HEK293T (cell line): ENCODE measurements at regions not wholly inside any gene's neighbourhood (a gene's known extent, or its start where the extent isn't known, plus 50 kb on each side); places are given as distances from the start of the nearest gene placed in this dataset.

Source experiments
- CTCF ChIA-PET: fragments of 350-600 bp; formaldehyde crosslinking; extraction: SDS; loops from one replicate; lab custom pipeline; 2021; ENCODE audit warnings: antibody characterized with exemption, inconsistent platforms; lab: Yijun Ruan, JAX
- POLR2A ChIA-PET: fragments of 350-600 bp; formaldehyde crosslinking; extraction: SDS; loops from one replicate; lab custom pipeline; 2020; ENCODE audit warnings: antibody characterized with exemption, inconsistent platforms; lab: Yijun Ruan, JAX
- DNase-seq: peaks from one replicate; pipeline ENCODE4 v3.0.0; 2012; ENCODE audit warnings: mixed read lengths; ENCODE audit errors: extremely low spot score
- ARNT ChIP-seq: fragments of 450-650 bp; IDR thresholded peaks from 2 replicates; pipeline ENCODE4 v1.6.1; 2017; ENCODE audit warnings: mild to moderate bottlenecking
- BHLHE40 ChIP-seq: fragments of 450-650 bp; IDR thresholded peaks from 2 replicates; pipeline ENCODE4 v1.6.1; 2016; ENCODE audit warnings: mild to moderate bottlenecking, moderate library complexity, borderline replicate concordance
- CTBP1 ChIP-seq: fragments of 450-650 bp; IDR thresholded peaks from 2 replicates; pipeline ENCODE4 v1.6.1; 2016; ENCODE audit warnings: borderline replicate concordance
- ELF4 ChIP-seq: fragments of 450-650 bp; IDR thresholded peaks from 2 replicates; pipeline ENCODE4 v1.6.1; 2017; ENCODE audit warnings: antibody characterized with exemption
- FOXA1 ChIP-seq: fragments of 450-650 bp; IDR thresholded peaks from 2 replicates; pipeline ENCODE4 v1.6.1; 2016; ENCODE audit warnings: mild to moderate bottlenecking
- FOXK2 ChIP-seq: fragments of 450-650 bp; IDR thresholded peaks from 2 replicates; pipeline ENCODE4 v1.6.1; 2016; ENCODE audit warnings: mild to moderate bottlenecking
- FOXM1 ChIP-seq: fragments of 450-650 bp; IDR thresholded peaks from 2 replicates; pipeline ENCODE4 v1.6.1; 2017; ENCODE audit warnings: mild to moderate bottlenecking, borderline replicate concordance
- HDGF ChIP-seq: fragments of 450-650 bp; IDR thresholded peaks from 2 replicates; pipeline ENCODE4 v1.6.1; 2017; ENCODE audit warnings: antibody characterized with exemption, borderline replicate concordance
- L3MBTL2 ChIP-seq: fragments of 450-650 bp; conservative IDR thresholded peaks from 2 replicates; pipeline ENCODE4 v1.6.1; 2016; ENCODE audit warnings: mild to moderate bottlenecking
- LEF1 ChIP-seq: fragments of 450-650 bp; IDR thresholded peaks from 2 replicates; pipeline ENCODE4 v1.6.1; 2017; ENCODE audit warnings: mild to moderate bottlenecking, borderline replicate concordance
- NFRKB ChIP-seq: fragments of 450-650 bp; IDR thresholded peaks from 2 replicates; pipeline ENCODE4 v1.6.1; 2016; ENCODE audit warnings: mild to moderate bottlenecking, moderate library complexity
- SP1 ChIP-seq: fragments of 450-650 bp; IDR thresholded peaks from 2 replicates; pipeline ENCODE4 v1.6.1; 2017
- SUZ12 ChIP-seq: fragments of 450-650 bp; IDR thresholded peaks from 2 replicates; pipeline ENCODE4 v1.6.1; 2016; ENCODE audit warnings: mild to moderate bottlenecking
- TARDBP ChIP-seq: fragments of 450-650 bp; IDR thresholded peaks from 2 replicates; pipeline ENCODE4 v1.6.1; 2016
- ZNF384 ChIP-seq: fragments of 450-650 bp; IDR thresholded peaks from 2 replicates; pipeline ENCODE4 v1.6.1; 2016
- TF ChIP-seq, protein P1 (sequence below): fragments of 450-650 bp; IDR thresholded peaks from 2 replicates; pipeline ENCODE4 v1.6.1; 2016

DNA sequence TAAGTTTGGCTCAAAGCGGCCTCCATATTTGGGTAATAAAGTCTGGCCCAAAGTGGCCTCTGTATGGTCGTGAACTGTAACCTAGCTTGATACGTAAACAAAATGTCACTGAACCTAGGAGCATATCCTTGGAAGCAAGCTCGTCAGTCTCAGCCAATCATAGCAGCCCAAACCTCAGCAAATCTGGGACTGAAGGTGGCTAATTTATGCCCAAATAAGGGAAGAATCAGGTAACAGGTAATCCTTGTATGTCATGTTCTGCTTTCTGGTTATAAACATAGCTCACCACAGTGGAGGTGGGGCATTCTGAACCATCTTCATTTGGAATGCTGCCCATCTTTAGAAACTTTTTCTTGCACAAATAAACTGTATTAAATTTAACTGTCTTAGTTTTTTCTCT lies 281.1 kb downstream of the TTLL7 start:
- no peak for TF ChIP-seq HDGF
- no peak for TF ChIP-seq SP1
- no peak for TF ChIP-seq BHLHE40
- TF ChIP-seq, protein P1, sequence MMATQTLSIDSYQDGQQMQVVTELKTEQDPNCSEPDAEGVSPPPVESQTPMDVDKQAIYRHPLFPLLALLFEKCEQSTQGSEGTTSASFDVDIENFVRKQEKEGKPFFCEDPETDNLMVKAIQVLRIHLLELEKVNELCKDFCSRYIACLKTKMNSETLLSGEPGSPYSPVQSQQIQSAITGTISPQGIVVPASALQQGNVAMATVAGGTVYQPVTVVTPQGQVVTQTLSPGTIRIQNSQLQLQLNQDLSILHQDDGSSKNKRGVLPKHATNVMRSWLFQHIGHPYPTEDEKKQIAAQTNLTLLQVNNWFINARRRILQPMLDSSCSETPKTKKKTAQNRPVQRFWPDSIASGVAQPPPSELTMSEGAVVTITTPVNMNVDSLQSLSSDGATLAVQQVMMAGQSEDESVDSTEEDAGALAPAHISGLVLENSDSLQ, result no peak
- TF ChIP-seq CTBP1, result no peak
- TF ChIP-seq TARDBP, result no peak
- TF ChIP-seq NFRKB, result no peak
- no peak for TF ChIP-seq ZNF384
- CTCF ChIA-PET, result no interaction called here
- DNase-seq, result no peak
- POLR2A ChIA-PET, result no interaction called here

DNA sequence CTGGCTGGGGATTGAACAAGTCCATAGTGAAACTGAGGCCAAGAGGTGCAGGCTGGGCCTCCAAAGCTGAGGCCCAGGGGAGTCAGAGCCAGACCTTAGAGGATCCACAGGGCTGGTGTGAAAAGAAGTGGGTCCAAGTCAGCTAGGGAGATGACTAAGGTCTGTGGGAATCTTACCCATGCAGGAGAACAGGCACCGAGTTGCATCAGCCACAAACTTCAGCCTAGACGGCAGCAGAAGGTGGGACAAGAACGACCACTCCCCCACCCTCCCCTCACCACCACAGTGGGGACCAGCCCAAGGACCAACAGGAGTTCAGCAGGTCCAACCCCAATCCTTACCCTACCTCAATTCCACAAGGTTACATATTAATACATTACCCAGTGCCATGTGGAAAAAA lies 282.3 kb downstream of the TTLL7 start:
- ChIA-PET CTCF (no interaction called here), POLR2A (no interaction called here)
- TF ChIP-seq ELF4 (no peak), LEF1 (no peak), FOXA1 (no peak), SP1 (no peak), HDGF (no peak), FOXK2 (no peak), NFRKB (no peak), BHLHE40 (no peak), TARDBP (no peak), FOXM1 (no peak), L3MBTL2 (no peak), SUZ12 (no peak), ARNT (no peak), CTBP1 (no peak), ZNF384 (no peak)
- TF ChIP-seq, protein P1, result no peak
- DNase-seq, result no peak

DNA sequence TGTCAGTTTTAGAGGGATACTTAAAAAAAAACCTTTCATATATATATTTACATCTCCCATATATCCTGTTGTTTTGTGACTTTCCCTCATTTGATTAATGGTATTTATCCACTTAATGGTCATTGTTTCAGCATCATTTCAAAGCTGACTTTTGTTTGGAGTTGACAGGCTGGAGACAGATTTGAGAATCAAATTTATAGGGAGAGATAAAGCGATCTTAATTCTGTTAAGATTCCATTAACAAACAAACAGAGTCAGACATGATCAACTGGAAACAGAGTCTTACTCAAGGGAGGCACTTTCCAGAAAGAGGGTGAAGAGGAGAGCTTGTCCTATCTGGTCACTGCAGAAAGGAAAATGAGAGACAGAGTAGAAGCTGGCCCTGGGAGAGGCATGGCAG lies 283.4 kb downstream of the TTLL7 start:
- DNase-seq, result no peak
- ChIA-PET CTCF (no interaction called here), POLR2A (no interaction called here)
- TF ChIP-seq HDGF, result no peak
- TF ChIP-seq L3MBTL2, result no peak
- no peak for TF ChIP-seq NFRKB
- no peak for TF ChIP-seq SP1
- TF ChIP-seq BHLHE40, result no peak
- no peak for TF ChIP-seq ARNT
- TF ChIP-seq LEF1, result no peak
- TF ChIP-seq FOXM1, result no peak
- TF ChIP-seq CTBP1, result no peak
- no peak for TF ChIP-seq TARDBP
- TF ChIP-seq, protein P1, result no peak
- TF ChIP-seq FOXA1, result no peak
- no peak for TF ChIP-seq ZNF384
- no peak for TF ChIP-seq ELF4
- no peak for TF ChIP-seq SUZ12
- TF ChIP-seq FOXK2, result no peak

DNA sequence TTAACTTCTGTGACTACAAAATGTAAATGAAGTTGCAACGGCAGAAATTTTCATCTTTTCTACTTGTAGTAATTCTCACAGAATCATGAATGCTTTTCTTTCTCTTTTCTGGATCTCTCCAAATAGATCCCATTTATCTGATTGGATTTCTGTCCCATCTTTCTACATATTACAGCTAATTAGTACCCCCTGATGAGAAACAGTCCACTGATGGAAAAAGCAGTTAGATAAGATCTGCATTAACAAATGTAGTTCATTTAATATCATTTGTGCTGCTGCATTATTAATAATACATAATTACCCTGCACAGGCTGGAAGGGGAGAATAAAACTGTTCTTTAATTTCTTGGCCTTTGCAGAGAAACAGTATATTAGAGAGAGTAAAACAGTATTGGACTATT lies 289.3 kb downstream of the TTLL7 start:
- POLR2A ChIA-PET, result no interaction called here
- DNase-seq, result no peak
- TF ChIP-seq ZNF384 (no peak), FOXA1 (no peak), TARDBP (no peak), SP1 (no peak), BHLHE40 (no peak), L3MBTL2 (no peak), FOXM1 (no peak), CTBP1 (no peak)
- CTCF ChIA-PET, result no interaction called here

DNA sequence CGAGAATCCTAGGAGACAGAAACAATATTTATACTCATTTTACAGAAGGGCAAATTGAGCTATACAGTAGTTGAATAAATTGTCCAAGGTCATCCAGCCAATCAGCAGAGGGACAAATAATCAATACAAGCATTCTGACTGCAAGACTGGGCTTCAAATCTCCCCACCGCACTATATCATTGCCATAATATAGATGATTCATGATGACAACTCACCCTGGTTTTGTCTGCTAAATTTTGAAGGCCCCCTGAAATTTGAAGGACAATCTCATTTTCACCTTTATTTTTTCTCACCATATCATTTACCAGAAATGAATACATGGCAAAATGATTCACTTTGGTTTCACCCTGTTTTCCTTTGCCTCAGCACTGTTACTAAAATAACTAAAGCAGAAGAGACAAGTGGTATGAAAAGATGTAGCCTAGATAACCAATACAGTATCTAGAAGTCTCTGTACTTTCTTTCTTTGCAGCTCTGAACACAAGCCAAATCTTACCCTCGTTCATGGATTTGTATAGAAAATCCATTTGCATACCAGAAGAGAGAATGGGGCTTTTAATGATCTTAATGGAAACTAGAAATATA lies 292.5 kb downstream of the TTLL7 start:
- CTCF ChIA-PET, result no interaction called here
- DNase-seq, result no peak
- POLR2A ChIA-PET, result no interaction called here

More for the DNA sequence above, 292.5 kb downstream of the TTLL7 start:
- TF ChIP-seq LEF1, result no peak
- TF ChIP-seq, protein P1, result no peak
- no peak for TF ChIP-seq FOXK2
- no peak for TF ChIP-seq FOXM1
- TF ChIP-seq NFRKB, result no peak
- no peak for TF ChIP-seq ZNF384
- TF ChIP-seq ELF4, result no peak
- no peak for TF ChIP-seq BHLHE40
- no peak for TF ChIP-seq ARNT
- no peak for TF ChIP-seq CTBP1
- TF ChIP-seq SUZ12, result no peak
- TF ChIP-seq SP1, result no peak
- TF ChIP-seq L3MBTL2, result no peak
- no peak for TF ChIP-seq FOXA1
- TF ChIP-seq TARDBP, result no peak
- TF ChIP-seq HDGF, result no peak
